K562 (cell line): ENCODE measurements at regions not wholly inside any gene's neighbourhood (a gene's known extent, or its start where the extent isn't known, plus 50 kb on each side); places are given as distances from the start of the nearest gene placed in this dataset.

Experiments
- ATAC-seq: fragments of 200-7000 bp; cut with Tn5 transposase; 3 replicates; pipeline ENCODE4 v1.9.1; 2020; ENCODE audit warnings: moderate library complexity
- BruUV-seq: library from RNA; stranded (reverse); fragments of 400-500 nt; replicated peaks from 2 replicates; lab custom pipeline; 2021; lab: Mats Ljungman, UMichigan
- CTCF ChIA-PET: fragments of 300-600 bp; formaldehyde crosslinking; extraction: SDS; loops from one replicate; lab custom pipeline; 2021; ENCODE audit warnings: low intra/inter-chr PET ratio; lab: Yijun Ruan, JAX
- POLR2A ChIA-PET: fragments of 300-600, 350-650 bp; sonication (Branson Sonifier 250); formaldehyde crosslinking; extraction: SDS; loops from one replicate; lab custom pipeline; 2021; ENCODE audit warnings: antibody characterized with exemption, inconsistent platforms; lab: Yijun Ruan, JAX
- DNase-seq, 4 experiments: peaks; one replicate each; pipeline versions ENCODE4 v3.0.0 to v3.0.0-alpha.2; 2011 to 2018; ENCODE audit warnings: low spot score in 3 of 4, mixed read lengths in 3 of 4; ENCODE audit errors: extremely low read depth in 1 of 4
- FAIRE-seq: peaks from 2 replicates; lab custom pipeline; 2011; peaks lifted over from hg19 to GRCh38; lab: Jason Lieb, UNC
- H2AFZ ChIP-seq: 2 replicates; pipeline ENCODE4 v1.6.0; 2011; ENCODE audit warnings: low read depth, low read length, control low read depth, inconsistent platforms
- H3K27ac ChIP-seq: fragments of 200-600 bp; 3 replicates; pipeline ENCODE4 v1.8.0; 2011; ENCODE audit warnings: low read depth, mild to moderate bottlenecking, control low read depth, inconsistent platforms, low read length, moderate library complexity, mixed read lengths; ENCODE audit errors: extremely low read depth
- H3K27me3 ChIP-seq, 2 experiments: fragments of 300-600 bp in 1 of 2; 2 replicates in 1 of 2; 3 replicates in 1 of 2; pipeline versions ENCODE4 v1.6.0 to v1.8.0; 2011; ENCODE audit warnings: inconsistent platforms in 2 of 2, low read length in 2 of 2, mild to moderate bottlenecking in 1 of 2, mixed read lengths in 1 of 2, moderate library complexity in 1 of 2; ENCODE audit not compliant: control insufficient read depth in 2 of 2, insufficient read depth in 2 of 2
- H3K36me3 ChIP-seq: fragments of 300-600 bp; 3 replicates; pipeline ENCODE4 v1.8.0; 2011; ENCODE audit warnings: mild to moderate bottlenecking, low read length, inconsistent platforms; ENCODE audit not compliant: control insufficient read depth, insufficient read depth
- H3K4me1 ChIP-seq, 2 experiments: fragments of 200-600 bp in 1 of 2; replicated peaks in 1 of 2; 2 replicates in 1 of 2; 3 replicates in 1 of 2; pipeline versions ENCODE4 v1.5.1 to v1.8.0; 2011; ENCODE audit warnings: inconsistent platforms in 2 of 2, low read length in 2 of 2, mild to moderate bottlenecking in 1 of 2, mixed read lengths in 1 of 2, moderate library complexity in 1 of 2; ENCODE audit not compliant: control insufficient read depth in 2 of 2, insufficient read depth in 2 of 2
- H3K4me2 ChIP-seq: 2 replicates; pipeline ENCODE4 v1.6.1; 2011; ENCODE audit warnings: low read length, control low read depth, inconsistent platforms, mixed read lengths; ENCODE audit not compliant: insufficient read depth
- H3K4me3 ChIP-seq: fragments of 200-600 bp; sonication (generic), shearing (Covaris generic); 2 replicates; pipeline ENCODE4 v1.5.1; 2016; ENCODE audit warnings: control low read depth, inconsistent platforms
- H3K79me2 ChIP-seq: fragments of 200-600 bp; 3 replicates; pipeline ENCODE4 v1.8.0; 2011; ENCODE audit warnings: low read length, inconsistent platforms; ENCODE audit not compliant: control insufficient read depth, insufficient read depth
- H3K9ac ChIP-seq, 2 experiments: 2 replicates each; pipeline versions ENCODE4 v1.6.0 to v1.6.1; 2011; ENCODE audit warnings: low read depth in 2 of 2, low read length in 2 of 2, control low read depth in 1 of 2, inconsistent platforms in 1 of 2, mild to moderate bottlenecking in 1 of 2, mixed read lengths in 1 of 2; ENCODE audit not compliant: insufficient read depth in 1 of 2
- H3K9me1 ChIP-seq: one replicate; pipeline ENCODE4 v1.6.0; 2011; ENCODE audit warnings: inconsistent platforms, mild to moderate bottlenecking, low read length, moderate library complexity; ENCODE audit not compliant: control insufficient read depth, insufficient read depth
- H3K9me3 ChIP-seq: replicated peaks from 2 replicates; pipeline ENCODE4 v1.5.1; 2011; ENCODE audit warnings: low read depth, low read length, inconsistent platforms; ENCODE audit not compliant: control insufficient read depth, insufficient read depth
- H4K20me1 ChIP-seq: replicated peaks from 2 replicates; pipeline ENCODE4 v1.6.1; 2011; ENCODE audit warnings: low read length, inconsistent platforms, mixed read lengths; ENCODE audit not compliant: control insufficient read depth, insufficient read depth
- ETV5 ChIP-seq: sonication (generic); formaldehyde crosslinking; IDR thresholded peaks from 2 replicates; pipeline ENCODE4 v1.4.0; 2020; ENCODE audit warnings: low read depth, mild to moderate bottlenecking, missing genetic modification reagents
- FOXM1 ChIP-seq, 2 experiments: fragments of 450-650 bp in 1 of 2; sonication (generic) in 1 of 2; formaldehyde crosslinking in 1 of 2; IDR thresholded peaks; 2 replicates each; pipeline versions ENCODE4 v1.6.1 to v1.9.0; 2017 to 2022; ENCODE audit warnings: low read depth in 2 of 2, mild to moderate bottlenecking in 2 of 2, missing genetic modification reagents in 1 of 2, moderate library complexity in 1 of 2
- L3MBTL2 ChIP-seq: fragments of 450-650 bp; IDR thresholded peaks from 2 replicates; pipeline ENCODE4 v1.6.1; 2016; ENCODE audit warnings: mild to moderate bottlenecking, moderate library complexity
- MLLT1 ChIP-seq, 2 experiments: fragments of 450-650 bp; IDR thresholded peaks; 2 replicates each; pipeline ENCODE4 v1.6.1; 2016
- MTA2 ChIP-seq: fragments of 450-650 bp; IDR thresholded peaks from 2 replicates; pipeline ENCODE4 v1.6.1; 2016; ENCODE audit warnings: low read depth
- POLR2AphosphoS2 ChIP-seq: IDR thresholded peaks from 2 replicates; pipeline ENCODE4 v1.6.1; 2012; ENCODE audit warnings: low read length, improper control_type of control experiment
- RBM34 ChIP-seq: fragments of 200-400 bp; formaldehyde crosslinking; IDR thresholded peaks from 2 replicates; pipeline ENCODE4 v1.6.1; 2018; ENCODE audit warnings: low read length, borderline replicate concordance; ENCODE audit not compliant: insufficient read depth
- RBM39 ChIP-seq: fragments of 200-400 bp; formaldehyde crosslinking; optimal IDR thresholded peaks from 2 replicates; pipeline ENCODE3; 2018; ENCODE audit warnings: low read depth, low read length
- WHSC1 ChIP-seq: IDR thresholded peaks from one replicate; pipeline ENCODE4 v1.6.1; 2012; ENCODE audit warnings: low read length, control low read depth, inconsistent platforms
- ZBTB2 ChIP-seq: fragments of 450-650 bp; IDR thresholded peaks from 2 replicates; pipeline ENCODE4 v1.6.1; 2016; ENCODE audit warnings: antibody characterized with exemption
- ZNF408 ChIP-seq: fragments of 250-450 bp; sonication (Bioruptor Pico); IDR thresholded peaks from 2 replicates; pipeline ENCODE4 v1.4.0; 2020; ENCODE audit warnings: low read depth, mild to moderate bottlenecking, moderate library complexity
- ZNF639 ChIP-seq, 2 experiments: fragments of 200-800 bp in 1 of 2; sonication (Bioruptor generic) in 1 of 2; sonication (generic) in 1 of 2; formaldehyde crosslinking in 1 of 2; IDR thresholded peaks in 1 of 2; conservative IDR thresholded peaks in 1 of 2; 2 replicates each; pipeline versions ENCODE4 v1.5.0 to v1.6.1; 2016 to 2020; ENCODE audit warnings: missing compliant biosample characterization in 1 of 2, missing genetic modification characterization in 1 of 2, missing genetic modification reagents in 1 of 2
- WGBS: fragments of 100-300 bp; shearing (Covaris generic); methylation state at CpG from one replicate; pipeline ENCODE4 v1.1.6; 2016; ENCODE audit warnings: low coverage, mixed read lengths; ENCODE audit not compliant: insufficient coverage; ENCODE audit errors: missing lambda C conversion rate; 5-methylcytosine and 5-hydroxymethylcytosine counted together
- in situ Hi-C: fragments of 300-500 bp; cut with MboI; formaldehyde crosslinking; loops from 4 replicates; pipeline ENCODE4 v1.15.0; 2018; ENCODE audit warnings: inconsistent platforms, mixed read lengths
- intact Hi-C: fragments of 100-400 bp; cut with micrococcal nuclease; formaldehyde crosslinking; loops from 2 replicates; pipeline ENCODE4 v1.14.2; 2022
- TF ChIP-seq, protein P1 (sequence below): fragments of 250-450 bp; sonication (Bioruptor Pico); IDR thresholded peaks from 2 replicates; pipeline ENCODE4 v1.4.0; 2020; ENCODE audit warnings: mild to moderate bottlenecking, moderate library complexity

- Histone ChIP-seq H3K27ac (no peak overlapping the region), H4K20me1 (0 out of 2 replicates have a peak, but pooled peaks cover 6% of the 10 kb centered on the region), H3K4me1 (peaks cover 0 to 10% of the 10 kb centered on the region in 2 experiments; a peak in 1 of 5 replicates), H3K36me3 (no peaks in the 10 kb centered on the region), H3K4me2 (no peak overlapping the region), H3K79me2 (no peaks in the 10 kb centered on the region), H3K9me1 (no peaks in the 10 kb centered on the region), H3K27me3 (peaks cover 37 to 73% of the 10 kb centered on the region in 2 experiments; a peak in 4 of 5 replicates), H3K4me3 (no peak overlapping the region), H2AFZ (no peak overlapping the region), H3K9me3 (no peaks in the 10 kb centered on the region), H3K9ac (no peak overlapping the region)
- FAIRE-seq (no peak), ATAC-seq (no peak), DNase-seq (no peak)
- WGBS = 1% methylated on average over 6 of the region's 6 CpGs
- CTCF ChIA-PET = no interaction called here
- TF ChIP-seq MLLT1 (IDR thresholded peaks at IDR 0.05) (no peak), WHSC1 (no peak), FOXM1 (IDR thresholded peaks at IDR 0.05; ENCODE audit: low read depth) (no peak), FOXM1 (CRISPR knock-in tag; IDR thresholded peaks at IDR 0.05; ENCODE audit: low read depth) (no peak), RBM34 (no peak), ZNF408 (CRISPR knock-in tag) (no peak), L3MBTL2 (no peak), RBM39 (no peak), ZNF639 (CRISPR knock-in tag; conservative IDR thresholded peaks at IDR 0.05 in 1 of 2, IDR thresholded peaks at IDR 0.05 in 1 of 2) (no peak), MTA2 (no peak), POLR2AphosphoS2 (no peak), ZBTB2 (no peak), ETV5 (CRISPR knock-in tag) (no peak)
- TF ChIP-seq, protein P1, sequence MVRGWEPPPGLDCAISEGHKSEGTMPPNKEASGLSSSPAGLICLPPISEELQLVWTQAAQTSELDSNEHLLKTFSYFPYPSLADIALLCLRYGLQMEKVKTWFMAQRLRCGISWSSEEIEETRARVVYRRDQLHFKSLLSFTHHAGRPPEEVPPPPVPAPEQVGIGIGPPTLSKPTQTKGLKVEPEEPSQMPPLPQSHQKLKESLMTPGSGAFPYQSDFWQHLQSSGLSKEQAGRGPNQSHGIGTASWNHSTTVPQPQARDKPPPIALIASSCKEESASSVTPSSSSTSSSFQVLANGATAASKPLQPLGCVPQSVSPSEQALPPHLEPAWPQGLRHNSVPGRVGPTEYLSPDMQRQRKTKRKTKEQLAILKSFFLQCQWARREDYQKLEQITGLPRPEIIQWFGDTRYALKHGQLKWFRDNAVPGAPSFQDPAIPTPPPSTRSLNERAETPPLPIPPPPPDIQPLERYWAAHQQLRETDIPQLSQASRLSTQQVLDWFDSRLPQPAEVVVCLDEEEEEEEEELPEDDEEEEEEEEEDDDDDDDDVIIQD (CRISPR knock-in tag) = no peak
- no TSS peak for BruUV-seq
- intact Hi-C loops = no loop called here
- in situ Hi-C loops = no loop called here
- POLR2A ChIA-PET = interaction anchor here (0.7 kb wide), 1 partner anchor 315 kb away, joined by 3 read pairs; no protein-coding TSS in a partner anchor
Measured at GRCh38 chr7:156172638-156173037, 360.4 kb upstream of the SHH start.
